GM21526 (cell line): ENCODE measurements at regions not wholly inside any gene's neighbourhood (a gene's known extent, or its start where the extent isn't known, plus 50 kb on each side); places are given as distances from the start of the nearest gene placed in this dataset.

ENCODE experiments used
- ATAC-seq: cut with Tn5 transposase; IDR thresholded peaks from one replicate; pipeline ENCODE4 v1.9.1; 2021; ENCODE audit warnings: moderate library complexity; ENCODE audit not compliant: unreplicated experiment, low FRiP score

GRCh38 chr4:164358400-164358799 is 395.5 kb upstream of the SMIM31 start:
- no peak for ATAC-seq

- no peak for ATAC-seq
These were observed 394.1 kb upstream of the SMIM31 start for GRCh38 chr4:164359881-164360280.

GRCh38 chr4:164368894-164369293 is 385.0 kb upstream of the SMIM31 start:
- ATAC-seq: no peak

- no peak for ATAC-seq
These were observed 380.9 kb upstream of the SMIM31 start for GRCh38 chr4:164373021-164373420.

- no peak for ATAC-seq
These were observed 376.7 kb upstream of the SMIM31 start for GRCh38 chr4:164377277-164377676.

- ATAC-seq: no peak
These were observed 375.6 kb upstream of the SMIM31 start for GRCh38 chr4:164378361-164378760.

- ATAC-seq: no peak
These were observed 374.2 kb upstream of the SMIM31 start for GRCh38 chr4:164379694-164380093.

- ATAC-seq: no peak
These were observed 372.1 kb upstream of the SMIM31 start for GRCh38 chr4:164381859-164382258.

- ATAC-seq: no peak
These were observed 370.9 kb upstream of the SMIM31 start for GRCh38 chr4:164383058-164383357.

- ATAC-seq: no peak
These were observed 370.3 kb upstream of the SMIM31 start for GRCh38 chr4:164383358-164384220.

- ATAC-seq: no peak
These were observed 369.5 kb upstream of the SMIM31 start for GRCh38 chr4:164384416-164384815.

- no peak for ATAC-seq
These were observed 357.5 kb upstream of the SMIM31 start for GRCh38 chr4:164396439-164396838.

- no peak for ATAC-seq
These were observed 351.4 kb upstream of the SMIM31 start for GRCh38 chr4:164402554-164402953.

GRCh38 chr4:164405774-164406173 is 348.2 kb upstream of the SMIM31 start:
- no peak for ATAC-seq

- ATAC-seq: no peak
These were observed 345.1 kb upstream of the SMIM31 start for GRCh38 chr4:164408831-164409230.

- no peak for ATAC-seq
These were observed 343.5 kb upstream of the SMIM31 start for GRCh38 chr4:164410401-164410800.

GRCh38 chr4:164412246-164412645 is 341.7 kb upstream of the SMIM31 start:
- no peak for ATAC-seq

GRCh38 chr4:164413743-164414142 is 340.2 kb upstream of the SMIM31 start:
- ATAC-seq: no peak

GRCh38 chr4:164423819-164424218 is 330.1 kb upstream of the SMIM31 start:
- ATAC-seq: no peak

- ATAC-seq: no peak
These were observed 329.1 kb upstream of the SMIM31 start for GRCh38 chr4:164424846-164425245.

GRCh38 chr4:164428561-164428960 is 325.4 kb upstream of the SMIM31 start:
- ATAC-seq: no peak

GRCh38 chr4:164438321-164438720 is 315.6 kb upstream of the SMIM31 start:
- no peak for ATAC-seq

GRCh38 chr4:164439037-164439436 is 314.9 kb upstream of the SMIM31 start:
- no peak for ATAC-seq
